ENCODE measurements at regions not wholly inside any gene's neighbourhood (a gene's known extent, or its start where the extent isn't known, plus 50 kb on each side); places are given as distances from the start of the nearest gene placed in this dataset.
A peak's percentile ranks its signal among the peaks of the same experiment; 100 is the strongest.

GRCh38 chr4:44869222-44869882 lies 143.0 kb upstream of the GNPDA2 start:
- H3K27ac ChIP-seq (replicated peaks) = no peak overlapping the region
- H3K36me3 ChIP-seq = no peaks in the 10 kb centered on the region
- peaks cover 3% of the 10 kb centered on the region for H3K4me1 ChIP-seq
- no peak overlapping the region for H3K4me3 ChIP-seq
- H3K27me3 ChIP-seq (ENCODE audit: low read depth) = no peaks in the 10 kb centered on the region
- TF ChIP-seq CTCF (IDR thresholded peaks at IDR 0.05; ENCODE audit: borderline replicate concordance) = no peak
- no peaks in the 10 kb centered on the region for H3K9me3 ChIP-seq (replicated peaks)
- no peak for DNase-seq
- intact Hi-C loops (cut with micrococcal nuclease) = no loop called here

- no peaks in the 10 kb centered on the region for H3K9me3 ChIP-seq (replicated peaks)
- intact Hi-C loops (cut with micrococcal nuclease) = no loop called here
- H3K4me3 ChIP-seq = no peak overlapping the region
- no peak for DNase-seq
- TF ChIP-seq CTCF (IDR thresholded peaks at IDR 0.05; ENCODE audit: borderline replicate concordance) = no peak
- no peaks in the 10 kb centered on the region for H3K36me3 ChIP-seq
- no peak overlapping the region for H3K27ac ChIP-seq (replicated peaks)
- no peaks in the 10 kb centered on the region for H3K27me3 ChIP-seq (ENCODE audit: low read depth)
- H3K4me1 ChIP-seq = peaks cover 13% of the 10 kb centered on the region
Measured at GRCh38 chr4:44861756-44862155, 135.4 kb upstream of the GNPDA2 start.

- Histone ChIP-seq H3K4me3 (no peak overlapping the region), H3K9me3 (replicated peaks) (peaks cover 1% of the 10 kb centered on the region), H3K27me3 (ENCODE audit: low read depth) (no peaks in the 10 kb centered on the region), H3K4me1 (peaks cover 13% of the 10 kb centered on the region), H3K36me3 (no peaks in the 10 kb centered on the region), H3K27ac (replicated peaks) (no peak overlapping the region)
- no peak for TF ChIP-seq CTCF (IDR thresholded peaks at IDR 0.05; ENCODE audit: borderline replicate concordance)
- intact Hi-C loops (cut with micrococcal nuclease) = loop anchor here (10.0 kb wide), 1 partner anchor 695 kb away; no protein-coding TSS in a partner anchor
- no peak for DNase-seq
Measured at GRCh38 chr4:44859477-44859876, 133.1 kb upstream of the GNPDA2 start.

GRCh38 chr4:44848466-44848865 lies 122.1 kb upstream of the GNPDA2 start:
- no peak overlapping the region for H3K27ac ChIP-seq (replicated peaks)
- H3K4me3 ChIP-seq = no peak overlapping the region
- H3K36me3 ChIP-seq = no peaks in the 10 kb centered on the region
- peaks cover 15% of the 10 kb centered on the region for H3K9me3 ChIP-seq (replicated peaks)
- H3K27me3 ChIP-seq (ENCODE audit: low read depth) = no peaks in the 10 kb centered on the region
- peaks cover 14% of the 10 kb centered on the region for H3K4me1 ChIP-seq
- no peak for DNase-seq
- TF ChIP-seq CTCF (IDR thresholded peaks at IDR 0.05; ENCODE audit: borderline replicate concordance) = no peak
- intact Hi-C loops (cut with micrococcal nuclease) = no loop called here

- TF ChIP-seq CTCF (IDR thresholded peaks at IDR 0.05; ENCODE audit: borderline replicate concordance) = no peak
- intact Hi-C loops (cut with micrococcal nuclease) = no loop called here
Measured at GRCh38 chr4:44845993-44846392, 119.6 kb upstream of the GNPDA2 start.

More at GRCh38 chr4:44845993-44846392, 119.6 kb upstream of the GNPDA2 start:
- peak overlapping the region; percentile 78 for H3K27ac ChIP-seq (replicated peaks)
- no peak overlapping the region for H3K4me3 ChIP-seq
- no peaks in the 10 kb centered on the region for H3K9me3 ChIP-seq (replicated peaks)
- no peaks in the 10 kb centered on the region for H3K36me3 ChIP-seq
- H3K4me1 ChIP-seq = peaks cover 14% of the 10 kb centered on the region
- DNase-seq = no peak
- H3K27me3 ChIP-seq (ENCODE audit: low read depth) = no peaks in the 10 kb centered on the region
